Thoracic aorta (tissue), 2 donors: ENCODE measurements at regions not wholly inside any gene's neighbourhood (a gene's known extent, or its start where the extent isn't known, plus 50 kb on each side); places are given as distances from the start of the nearest gene placed in this dataset.
"Not testable (repeated sequence)": the region's sequence is repeated elsewhere in the genome, so short reads cannot be mapped to it uniquely, and the experiment has no call there.

Experiments
- ATAC-seq: fragments of 150-250 bp; one replicate; pipeline ENCODE4 v1.8.0; 2017; ENCODE audit warnings: low read depth; ENCODE audit not compliant: insufficient number of reproducible peaks, low FRiP score
- DNase-seq: peaks from one replicate; pipeline ENCODE4 v3.0.0-alpha.2; 2020; ENCODE audit warnings: low spot score
- H3K27ac ChIP-seq, 2 donors: fragments of 200-600 bp; sonication (generic); 1 replicate in 1 of 2; 2 replicates in 1 of 2; pipeline ENCODE4 v1.5.1; 2016; ENCODE audit warnings: mild to moderate bottlenecking in 2 of 2, moderate library complexity in 2 of 2
- H3K27me3 ChIP-seq: fragments of 200-600 bp; sonication (generic); replicated peaks from 2 replicates; pipeline ENCODE4 v1.6.0; 2016; ENCODE audit warnings: mild to moderate bottlenecking; ENCODE audit not compliant: insufficient read depth
- H3K36me3 ChIP-seq: fragments of 200-600 bp; sonication (generic); one replicate; pipeline ENCODE4 v1.5.1; 2016
- H3K4me1 ChIP-seq, 2 donors: fragments of 200-600 bp; sonication (generic); 1 replicate in 1 of 2; 2 replicates in 1 of 2; pipeline versions ENCODE4 v1.5.1 to v1.6.0; 2016; ENCODE audit warnings: low read depth in 2 of 2, mild to moderate bottlenecking in 1 of 2; ENCODE audit not compliant: control insufficient read depth in 1 of 2
- H3K4me3 ChIP-seq: fragments of 200-600 bp; sonication (generic); 2 replicates; pipeline ENCODE4 v1.5.1; 2016; ENCODE audit warnings: mild to moderate bottlenecking
- H3K9me3 ChIP-seq: fragments of 200-600 bp; sonication (generic); 2 replicates; pipeline ENCODE4 v1.5.1; 2016
- TF ChIP-seq, protein P1 (sequence below): fragments of 200-600 bp; sonication (generic); IDR thresholded peaks from one replicate; pipeline ENCODE4 v1.5.1; 2019; ENCODE audit warnings: antibody characterized with exemption

DNA sequence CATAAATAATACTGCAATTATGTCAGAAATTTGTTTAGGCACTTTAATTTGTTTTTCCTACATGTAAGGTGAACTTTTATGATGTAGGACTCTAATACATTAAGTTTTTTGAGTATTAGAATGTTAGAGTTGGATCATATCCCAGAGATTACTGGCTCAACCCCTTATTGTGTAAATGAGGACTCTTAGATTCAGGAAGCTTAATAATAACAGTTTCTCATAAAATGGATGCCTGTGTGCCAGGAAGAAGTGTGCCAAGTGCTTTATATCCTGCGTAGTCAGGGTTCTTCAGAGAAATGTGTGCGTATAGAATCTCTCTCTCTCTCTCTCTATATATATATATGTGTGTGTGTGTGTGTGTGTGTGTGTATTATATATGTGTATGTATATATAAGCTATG, 388.5 kb downstream of the CAAP1 start:
- ATAC-seq, result no peak
- TF ChIP-seq, protein P1, sequence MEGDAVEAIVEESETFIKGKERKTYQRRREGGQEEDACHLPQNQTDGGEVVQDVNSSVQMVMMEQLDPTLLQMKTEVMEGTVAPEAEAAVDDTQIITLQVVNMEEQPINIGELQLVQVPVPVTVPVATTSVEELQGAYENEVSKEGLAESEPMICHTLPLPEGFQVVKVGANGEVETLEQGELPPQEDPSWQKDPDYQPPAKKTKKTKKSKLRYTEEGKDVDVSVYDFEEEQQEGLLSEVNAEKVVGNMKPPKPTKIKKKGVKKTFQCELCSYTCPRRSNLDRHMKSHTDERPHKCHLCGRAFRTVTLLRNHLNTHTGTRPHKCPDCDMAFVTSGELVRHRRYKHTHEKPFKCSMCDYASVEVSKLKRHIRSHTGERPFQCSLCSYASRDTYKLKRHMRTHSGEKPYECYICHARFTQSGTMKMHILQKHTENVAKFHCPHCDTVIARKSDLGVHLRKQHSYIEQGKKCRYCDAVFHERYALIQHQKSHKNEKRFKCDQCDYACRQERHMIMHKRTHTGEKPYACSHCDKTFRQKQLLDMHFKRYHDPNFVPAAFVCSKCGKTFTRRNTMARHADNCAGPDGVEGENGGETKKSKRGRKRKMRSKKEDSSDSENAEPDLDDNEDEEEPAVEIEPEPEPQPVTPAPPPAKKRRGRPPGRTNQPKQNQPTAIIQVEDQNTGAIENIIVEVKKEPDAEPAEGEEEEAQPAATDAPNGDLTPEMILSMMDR, result no peak
- DNase-seq, result no peak
- Histone ChIP-seq H3K9me3 (no peaks in the 10 kb centered on the region), H3K27me3 (no peaks in the 10 kb centered on the region), H3K4me1 (peaks cover 7 to 21% of the 10 kb centered on the region in 2 donors), H3K36me3 (no peaks in the 10 kb centered on the region), H3K27ac (no peak overlapping the region), H3K4me3 (no peak overlapping the region)

DNA sequence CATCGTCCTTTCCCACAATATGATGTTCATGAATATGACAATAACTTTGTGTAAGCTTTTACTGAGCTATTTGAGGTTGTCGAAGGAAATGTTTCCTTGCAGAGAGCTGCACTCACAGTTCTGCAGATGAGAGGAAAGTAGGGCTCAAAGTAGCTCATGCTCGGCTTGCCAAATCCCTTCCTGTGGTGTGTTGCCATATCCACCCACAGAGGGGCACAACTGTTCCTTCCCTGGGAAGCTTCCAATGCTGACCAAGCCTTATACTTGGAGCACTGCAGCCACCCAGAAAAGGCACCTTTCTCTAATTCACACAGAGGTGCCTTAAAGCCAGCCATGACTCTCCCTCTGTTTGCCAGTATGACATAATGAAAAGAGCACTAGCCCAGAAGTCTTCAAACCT, 390.3 kb downstream of the CAAP1 start:
- no peaks in the 10 kb centered on the region for H3K36me3 ChIP-seq
- ATAC-seq, result no peak
- H3K27ac ChIP-seq, result no peak overlapping the region
- no peak overlapping the region for H3K4me3 ChIP-seq
- peaks cover 7 to 21% of the 10 kb centered on the region in 2 donors for H3K4me1 ChIP-seq
- DNase-seq, result no peak
- H3K9me3 ChIP-seq, result no peaks in the 10 kb centered on the region
- TF ChIP-seq, protein P1, result no peak
- H3K27me3 ChIP-seq, result no peaks in the 10 kb centered on the region

DNA sequence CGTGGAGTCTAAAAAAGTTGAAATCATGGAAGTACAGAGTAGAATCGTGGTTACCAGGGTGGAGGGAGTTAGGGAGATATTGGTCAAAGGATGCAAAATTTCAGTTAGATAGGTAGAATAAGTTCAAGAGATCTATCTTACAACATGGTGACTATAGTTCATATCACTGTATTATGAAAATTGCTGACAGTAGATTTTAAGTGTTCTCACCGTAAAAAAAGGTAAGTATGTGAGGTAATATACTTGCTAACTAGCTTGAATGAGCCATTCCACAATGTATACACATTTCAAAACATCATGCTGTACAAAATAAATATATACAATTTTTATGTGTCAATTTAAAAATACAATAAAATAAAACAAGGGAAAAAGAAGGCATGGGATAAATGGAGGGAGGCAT, 392.1 kb downstream of the CAAP1 start:
- Histone ChIP-seq H3K9me3 (no peaks in the 10 kb centered on the region), H3K27ac (no peak overlapping the region), H3K4me3 (no peak overlapping the region), H3K4me1 (peaks cover 7 to 21% of the 10 kb centered on the region in 2 donors), H3K36me3 (no peaks in the 10 kb centered on the region), H3K27me3 (no peaks in the 10 kb centered on the region)
- TF ChIP-seq, protein P1, result no peak
- DNase-seq (no peak), ATAC-seq (no peak)

DNA sequence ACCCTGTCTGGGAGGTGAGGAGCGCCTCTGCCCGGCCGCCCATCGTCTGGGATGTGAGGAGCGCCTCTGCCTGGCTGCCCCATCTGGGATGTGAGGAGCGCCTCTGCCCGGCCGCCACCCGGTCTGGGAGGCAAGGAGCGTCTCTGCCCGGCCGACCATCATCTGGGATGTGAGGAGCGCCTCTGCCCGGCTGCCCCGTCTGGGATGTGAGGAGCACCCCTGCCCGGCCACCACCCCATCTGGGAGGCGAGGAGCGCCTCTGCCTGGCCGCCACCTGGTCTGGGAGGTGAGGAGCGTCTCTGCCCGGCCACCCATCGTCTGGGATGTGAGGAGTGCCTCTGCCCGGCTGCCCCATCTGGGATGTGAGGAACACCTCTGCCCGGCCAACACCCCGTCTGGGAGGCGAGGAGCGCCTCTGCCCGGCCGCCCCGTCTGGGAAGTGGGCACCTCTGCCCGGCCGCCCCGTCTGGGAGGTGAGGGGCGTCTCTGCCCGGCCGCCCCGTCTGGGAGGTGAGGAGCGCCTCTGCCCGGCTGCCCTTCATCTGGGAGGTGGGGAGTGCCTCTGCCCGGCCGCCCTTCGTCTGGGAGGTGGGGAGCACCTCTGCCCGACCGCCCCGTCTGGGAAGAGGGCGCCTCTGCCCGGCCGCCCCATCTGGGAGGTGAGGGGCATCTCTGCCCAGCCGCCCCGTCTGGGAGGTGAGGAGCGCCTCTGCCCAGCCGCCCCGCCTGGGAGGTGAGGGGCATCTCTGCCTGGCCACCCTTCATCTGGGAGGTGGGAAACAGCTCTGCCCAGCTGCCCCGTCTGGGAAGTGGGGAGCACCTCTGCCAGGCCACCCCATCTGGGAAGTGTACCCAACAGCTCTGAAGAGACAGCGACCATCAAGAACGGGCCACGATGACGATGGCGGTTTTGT, 399.7 kb downstream of the CAAP1 start:
- not testable (repeated sequence) for DNase-seq

DNA sequence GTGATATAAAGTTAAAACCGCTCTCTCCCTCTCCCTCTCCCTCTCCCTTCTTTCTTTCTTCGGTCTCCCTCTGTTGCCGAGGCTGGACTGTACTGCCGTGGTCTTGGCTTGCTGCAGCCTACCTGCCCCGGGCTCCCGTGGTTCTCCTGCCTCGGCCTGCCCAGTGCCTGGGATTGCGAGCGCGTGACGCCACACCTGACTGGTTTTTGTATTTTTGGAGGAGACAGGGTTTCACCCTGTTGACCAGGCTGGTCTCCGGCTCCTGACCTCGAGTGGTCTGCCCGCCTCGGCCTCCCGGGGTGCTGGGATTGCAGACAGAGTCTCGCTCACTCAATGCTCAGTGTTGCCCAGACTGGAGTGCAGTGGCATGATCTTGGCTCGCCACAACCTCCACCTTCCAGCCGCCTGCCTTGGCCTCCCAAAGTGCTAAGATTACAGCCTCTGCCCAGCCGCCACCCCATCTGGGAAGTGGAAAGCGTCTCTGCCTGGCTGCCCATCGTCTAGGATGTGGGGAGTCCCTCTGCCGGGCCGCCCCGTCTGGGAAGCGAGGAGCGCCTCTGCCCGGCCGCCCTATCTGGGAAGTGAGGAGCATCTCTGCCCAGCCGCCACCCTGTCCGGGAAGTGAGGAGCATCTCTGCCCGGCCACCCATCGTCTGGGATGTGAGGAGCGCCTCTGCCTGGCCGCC, 400.5 kb downstream of the CAAP1 start:
- not testable (repeated sequence) for DNase-seq, H3K27ac ChIP-seq, H3K4me3 ChIP-seq, H3K4me1 ChIP-seq, ATAC-seq, H3K9me3 ChIP-seq, H3K27me3 ChIP-seq, H3K36me3 ChIP-seq

More for the DNA sequence above, 399.7 kb downstream of the CAAP1 start:
- not testable (repeated sequence) for H3K27me3 ChIP-seq, H3K4me3 ChIP-seq, H3K9me3 ChIP-seq, ATAC-seq, H3K27ac ChIP-seq, H3K4me1 ChIP-seq, H3K36me3 ChIP-seq

DNA sequence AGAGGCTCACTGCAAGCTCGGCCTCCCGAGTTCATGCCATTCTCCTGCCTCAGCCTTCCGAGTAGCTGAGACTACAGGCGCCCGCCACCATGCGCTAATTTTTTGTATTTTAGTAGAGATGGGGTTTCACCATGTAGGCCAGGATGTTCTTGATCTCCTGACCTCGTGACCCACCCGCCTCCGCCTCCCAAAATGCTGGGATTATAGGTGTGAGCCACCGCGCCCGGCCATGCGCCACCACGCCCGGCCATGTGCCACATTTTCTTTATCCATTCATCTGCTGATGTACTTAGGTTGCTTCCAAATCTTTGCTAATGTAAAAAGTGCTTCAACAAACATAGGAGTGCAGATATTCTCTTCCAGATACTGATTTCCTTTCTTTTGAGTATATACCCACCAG, 408.6 kb downstream of the CAAP1 start:
- Histone ChIP-seq H3K36me3 (no peaks in the 10 kb centered on the region), H3K27me3 (no peaks in the 10 kb centered on the region), H3K27ac (no peak overlapping the region), H3K9me3 (no peaks in the 10 kb centered on the region), H3K4me1 (no peaks in the 10 kb centered on the region), H3K4me3 (no peak overlapping the region)
- TF ChIP-seq, protein P1, result no peak
- ATAC-seq, result no peak
- no peak for DNase-seq
